Left lobe of liver (tissue), 2 donors: ENCODE measurements at regions not wholly inside any gene's neighbourhood (a gene's known extent, or its start where the extent isn't known, plus 50 kb on each side); places are given as distances from the start of the nearest gene placed in this dataset.
A peak's percentile ranks its signal among the peaks of the same experiment; 100 is the strongest.

ENCODE experiments used
- ATAC-seq: fragments of 200-7000 bp; cut with Tn5 transposase; one replicate; pipeline ENCODE4 v1.9.1; 2020; ENCODE audit warnings: mild to moderate bottlenecking, moderate library complexity
- DNase-seq: peaks from one replicate; pipeline ENCODE4 v3.0.0-alpha.2; 2020; ENCODE audit warnings: low spot score
- donor health status: DM: no; HTN: no; CAD: no; lungs with moderate emphysema.
- donor health status: DM: no; HTN: yes; CAD: no.

- ATAC-seq: no peak
- no peak for DNase-seq
Observed at GRCh38 chr2:174669336-174669735, 71.7 kb upstream of the WIPF1 start.

GRCh38 chr2:174668075-174668474 lies 70.5 kb upstream of the WIPF1 start:
- DNase-seq (no peak), ATAC-seq (no peak)

- DNase-seq: no peak
- peak; percentile 53 for ATAC-seq
Observed at GRCh38 chr2:174667250-174667860, 69.8 kb upstream of the WIPF1 start.

DNA sequence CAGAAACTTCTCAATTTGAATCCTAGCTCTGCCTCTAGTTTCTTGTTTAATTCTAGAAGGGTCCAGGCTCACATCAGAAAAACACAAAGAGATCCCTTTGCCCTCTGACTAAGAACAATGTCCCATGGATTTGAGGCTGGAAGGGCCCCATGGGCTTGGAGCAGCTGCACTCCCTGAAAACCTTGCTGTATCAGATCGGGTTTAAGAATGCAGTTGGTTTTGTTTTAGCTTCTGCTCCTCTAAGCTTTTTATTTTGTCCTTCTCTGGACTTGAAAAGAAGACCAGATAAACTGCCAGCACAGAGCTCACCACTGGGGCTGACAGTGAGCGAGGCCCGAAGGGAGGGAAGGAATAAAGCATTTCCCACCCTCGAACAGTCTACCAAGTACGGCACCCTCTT lies 69.2 kb upstream of the WIPF1 start:
- DNase-seq: no peak
- ATAC-seq: no peak

DNA sequence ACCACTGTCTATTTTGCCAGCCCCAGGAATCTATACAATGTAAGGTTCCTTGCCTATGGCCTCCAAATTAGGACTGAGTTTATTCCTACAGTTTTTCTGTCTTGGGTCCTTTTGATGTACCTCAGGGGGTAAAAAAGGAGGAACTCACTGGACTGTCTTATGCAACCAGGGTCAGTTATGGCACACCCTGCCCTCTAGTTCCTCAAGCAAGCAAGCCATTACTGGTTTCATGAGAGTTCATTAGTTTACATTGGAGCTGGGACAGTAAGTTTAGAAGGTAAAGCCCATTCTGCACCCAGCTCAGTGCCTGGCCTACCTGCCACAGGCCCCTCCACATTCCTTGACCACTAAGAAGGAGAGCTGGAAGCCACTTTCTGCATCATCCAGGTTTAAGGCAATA lies 68.7 kb upstream of the WIPF1 start:
- DNase-seq: no peak

DNA sequence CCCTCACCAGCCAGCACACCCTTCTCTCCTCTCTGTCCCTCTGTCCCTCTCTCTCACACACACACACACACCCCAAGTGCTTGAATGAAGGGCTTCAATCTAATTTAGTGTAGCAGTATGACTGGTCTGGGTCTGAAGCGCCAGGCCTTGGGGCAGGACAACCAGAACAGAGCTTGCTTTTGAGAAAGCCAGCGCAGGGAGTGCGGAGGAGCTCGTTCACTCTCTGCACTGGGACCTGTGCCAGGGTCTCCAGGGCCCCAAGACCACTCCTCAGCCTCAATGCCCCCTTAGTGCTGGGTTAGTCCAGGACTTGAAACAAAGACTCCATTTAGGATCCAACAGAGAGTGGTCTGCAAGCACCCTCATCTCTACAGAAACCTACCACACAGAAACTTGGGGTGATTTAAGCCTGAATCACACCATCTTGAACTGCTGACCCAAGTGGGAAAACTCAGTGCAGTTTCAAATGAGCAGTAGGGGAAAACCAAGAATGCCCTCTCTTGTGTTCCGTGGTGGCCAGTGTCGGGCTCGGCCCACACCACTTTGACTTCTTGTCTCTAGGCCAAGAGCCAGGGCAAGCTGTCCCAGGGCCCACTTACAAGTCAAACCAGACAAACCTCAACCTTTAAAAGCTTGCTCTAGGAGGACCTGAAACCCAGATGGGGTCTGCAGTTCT lies 66.6 kb upstream of the WIPF1 start:
- ATAC-seq (no peak), DNase-seq (no peak)

More for the DNA sequence above, 68.7 kb upstream of the WIPF1 start:
- ATAC-seq: peak; percentile 52

DNA sequence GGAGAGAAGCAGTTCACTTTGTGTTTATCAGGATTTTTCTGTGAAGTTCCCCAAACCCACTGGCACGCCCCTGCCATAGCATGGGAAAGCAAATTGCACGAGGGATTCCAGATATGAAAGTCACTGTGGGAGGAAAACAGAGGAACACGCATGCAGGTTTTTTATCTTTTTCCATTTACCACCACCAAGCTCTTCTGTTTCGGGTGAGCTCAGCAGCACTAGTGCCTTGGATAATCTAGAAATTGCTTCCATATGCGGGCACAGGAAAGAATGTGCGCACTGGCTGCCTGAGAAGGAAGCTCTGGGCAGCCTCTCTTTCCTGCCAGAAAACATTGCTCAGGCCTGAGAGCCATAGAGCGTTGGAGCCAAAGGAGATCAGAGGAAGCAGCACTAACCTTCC lies 65.9 kb upstream of the WIPF1 start:
- DNase-seq (no peak), ATAC-seq (peak; percentile 25)

DNA sequence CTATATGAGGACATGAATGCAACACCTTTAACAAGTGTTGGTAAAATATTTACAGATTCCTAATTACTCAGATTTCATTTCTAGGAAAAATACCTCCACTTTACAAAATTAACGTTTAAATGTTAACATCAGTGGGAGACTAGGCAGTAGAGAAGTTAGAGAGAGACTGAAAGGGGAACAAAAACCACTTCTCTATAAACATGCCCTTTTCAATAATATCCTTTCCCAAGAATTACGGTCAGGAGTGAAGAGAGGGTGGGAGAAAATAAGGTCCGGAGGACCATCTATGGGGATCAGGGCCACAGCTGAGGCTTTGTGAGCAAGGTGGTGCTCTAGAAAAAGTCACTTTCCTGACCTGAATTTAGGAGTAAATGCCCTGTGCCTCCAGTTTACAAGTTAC lies 65.3 kb upstream of the WIPF1 start:
- no peak for ATAC-seq

DNA sequence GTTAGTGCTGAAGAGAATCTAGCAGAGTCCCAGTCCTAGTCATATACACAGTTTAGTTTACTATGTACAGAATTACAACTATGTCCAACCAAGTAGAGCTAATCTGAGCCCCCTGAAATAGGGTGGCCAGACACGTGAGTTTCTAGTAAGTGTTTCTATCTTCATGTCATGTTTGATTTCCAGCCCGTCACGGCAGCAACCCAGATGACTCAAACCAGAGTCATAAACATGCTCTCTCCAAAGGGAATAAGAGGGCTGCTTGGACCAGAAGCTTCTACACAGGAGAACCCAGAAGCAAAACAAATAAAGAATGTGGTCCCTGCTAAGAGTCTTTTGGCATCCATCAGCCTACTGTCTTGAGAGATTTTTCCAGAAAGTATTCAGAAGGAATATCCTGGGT lies 64.9 kb upstream of the WIPF1 start:
- DNase-seq: no peak
- no peak for ATAC-seq

More for the DNA sequence above, 65.3 kb upstream of the WIPF1 start:
- DNase-seq: no peak

DNA sequence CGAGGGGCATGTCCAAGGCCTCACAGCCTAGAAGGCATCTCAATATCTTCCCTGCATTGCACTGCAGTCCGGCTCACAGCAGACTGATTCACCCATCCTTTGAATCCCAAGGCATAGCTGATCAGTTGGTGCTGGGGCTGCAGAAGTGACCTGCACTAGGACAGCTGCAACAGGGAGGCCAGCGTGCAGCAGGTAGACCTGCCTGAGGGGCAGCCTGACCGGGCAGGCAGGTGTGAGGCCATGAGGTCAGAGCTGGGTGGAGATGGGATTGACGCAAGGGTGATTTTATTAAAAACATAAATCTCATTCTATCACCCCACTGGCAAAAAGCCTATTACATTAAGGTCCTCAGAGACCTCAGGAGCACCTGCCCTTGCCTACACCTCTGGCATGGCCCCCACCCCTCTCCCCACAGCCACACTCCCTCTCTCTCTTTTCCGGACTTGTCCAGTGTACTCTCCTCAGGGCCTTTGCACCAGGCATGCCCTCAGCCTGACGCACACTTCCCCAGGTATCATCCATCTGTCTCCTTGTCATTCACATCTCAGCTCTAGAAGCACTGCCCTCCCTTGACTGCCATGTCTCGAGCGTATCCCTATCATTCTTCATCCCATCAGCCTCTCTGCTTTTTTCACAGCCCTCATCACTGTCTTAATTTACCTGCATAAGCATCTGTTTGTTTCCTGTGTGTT lies 63.5 kb upstream of the WIPF1 start:
- no peak for DNase-seq
- no peak for ATAC-seq

GRCh38 chr2:174659069-174659900 lies 61.7 kb upstream of the WIPF1 start:
- ATAC-seq (no peak), DNase-seq (no peak)

DNA sequence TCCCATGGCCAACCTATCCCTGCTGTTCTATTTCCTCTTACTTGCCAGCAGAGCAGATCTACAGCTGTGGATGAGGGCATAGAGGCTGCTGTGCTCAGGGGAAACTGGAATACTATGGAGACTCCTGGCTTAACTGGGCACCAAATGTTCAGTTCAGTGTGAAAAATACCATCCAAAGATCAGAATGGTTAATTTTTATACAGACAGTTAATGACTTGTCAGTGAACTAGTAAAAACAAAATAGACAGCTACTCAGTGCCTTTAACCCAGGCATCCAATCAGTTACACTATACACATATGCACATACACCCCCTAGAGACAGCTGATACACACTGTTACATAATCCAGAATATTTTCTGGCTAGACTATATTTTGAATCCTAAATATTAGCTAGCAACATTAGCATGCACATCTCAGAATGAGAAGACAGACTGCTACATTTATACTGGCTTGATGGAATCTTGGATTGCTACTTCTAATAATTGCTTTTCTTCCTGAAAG lies 59.1 kb upstream of the WIPF1 start:
- no peak for ATAC-seq
- DNase-seq: no peak

DNA sequence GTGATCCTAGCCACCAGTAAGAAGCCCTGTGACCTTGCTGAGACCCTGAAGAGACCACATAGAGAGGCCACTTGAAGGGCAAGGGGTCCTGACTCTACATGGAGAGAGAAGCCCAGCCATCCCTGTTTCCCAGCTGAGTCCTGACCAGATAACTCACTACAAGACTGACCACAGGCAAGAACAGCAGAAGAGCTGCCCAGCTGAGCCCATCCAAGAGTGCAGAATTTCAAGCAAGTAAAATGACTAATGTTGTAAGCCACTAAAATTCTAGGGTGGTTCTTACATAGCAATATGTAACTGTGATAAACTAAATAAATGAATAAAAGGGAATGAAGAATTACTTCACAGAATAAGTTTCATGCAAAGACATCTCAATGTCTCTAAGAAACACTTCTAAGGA lies 58.4 kb upstream of the WIPF1 start:
- DNase-seq: no peak
- no peak for ATAC-seq

DNA sequence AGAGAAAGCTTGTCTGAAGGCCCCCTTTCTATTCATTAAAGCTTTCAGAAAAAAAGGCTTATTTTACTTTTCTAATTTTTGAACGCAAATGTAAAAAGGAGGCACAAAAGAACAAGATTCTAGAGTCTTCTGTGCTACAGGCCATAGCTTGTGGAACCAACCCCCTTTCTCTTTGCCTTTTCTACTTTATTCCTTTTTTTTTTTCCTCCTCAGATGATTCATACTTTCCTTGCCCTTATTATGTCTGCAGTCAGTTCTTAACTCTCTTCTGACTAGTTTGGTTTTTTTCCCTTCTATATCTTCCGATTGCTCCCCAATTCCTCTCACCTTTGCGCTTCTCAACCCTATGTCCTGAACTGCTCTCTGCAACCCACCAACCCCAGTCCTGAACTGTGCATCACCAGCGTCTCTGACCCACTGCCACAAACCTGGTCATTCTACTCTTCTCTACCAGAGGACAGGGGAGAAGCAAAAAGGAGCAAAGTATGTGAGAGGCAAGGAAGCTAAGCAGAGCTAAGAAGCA lies 56.9 kb upstream of the WIPF1 start:
- DNase-seq: no peak
- no peak for ATAC-seq

DNA sequence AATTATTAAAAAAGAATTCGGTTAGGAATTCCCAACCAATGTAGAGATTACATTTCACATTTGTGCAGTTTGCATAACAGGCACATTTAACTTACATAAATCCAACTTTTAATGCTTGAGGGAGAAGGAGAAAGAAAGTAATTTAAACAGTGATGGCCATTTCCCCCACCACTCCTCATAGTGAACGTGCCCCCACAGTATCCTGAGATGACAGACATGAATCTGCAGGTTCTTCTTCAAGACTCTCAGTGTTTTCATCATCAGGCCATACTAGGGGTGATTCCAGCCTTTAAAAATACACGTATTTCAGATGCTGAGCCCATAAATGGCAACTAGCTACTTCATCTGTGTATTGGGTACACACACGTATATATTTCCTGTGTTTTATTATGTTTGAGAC lies 51.3 kb upstream of the WIPF1 start:
- ATAC-seq (no peak), DNase-seq (no peak)
